ENCODE measurements at regions not wholly inside any gene's neighbourhood (a gene's known extent, or its start where the extent isn't known, plus 50 kb on each side); places are given as distances from the start of the nearest gene placed in this dataset.

GRCh38 chr11:128331317-128331716, 256.0 kb downstream of the ETS1 start:
- Mint-ChIP-seq H3K27ac (ENCODE audit: low read depth, unreplicated experiment) (no peak overlapping the region), H3K4me3 (ENCODE audit: unreplicated experiment) (no peak overlapping the region), H3K27me3 (ENCODE audit: insufficient read depth, unreplicated experiment) (peaks cover 10% of the 10 kb centered on the region), H3K9me3 (ENCODE audit: unreplicated experiment) (no peaks in the 10 kb centered on the region), H3K4me1 (ENCODE audit: insufficient read depth, unreplicated experiment) (no peaks in the 10 kb centered on the region), H3K36me3 (ENCODE audit: insufficient read depth, unreplicated experiment) (no peaks in the 10 kb centered on the region)
- intact Hi-C loops (cut with micrococcal nuclease), result no loop called here
- CTCF ChIA-PET, result interaction anchor here (1.0 to 1.5 kb wide), 2 partner anchors 41 to 118 kb away, joined by 3 read pairs; no protein-coding TSS in a partner anchor
- BruUV-seq (replicated peaks), result no TSS peak
- no peak for DNase-seq (ENCODE audit: unreplicated experiment)
- TF ChIP-seq, protein P1, sequence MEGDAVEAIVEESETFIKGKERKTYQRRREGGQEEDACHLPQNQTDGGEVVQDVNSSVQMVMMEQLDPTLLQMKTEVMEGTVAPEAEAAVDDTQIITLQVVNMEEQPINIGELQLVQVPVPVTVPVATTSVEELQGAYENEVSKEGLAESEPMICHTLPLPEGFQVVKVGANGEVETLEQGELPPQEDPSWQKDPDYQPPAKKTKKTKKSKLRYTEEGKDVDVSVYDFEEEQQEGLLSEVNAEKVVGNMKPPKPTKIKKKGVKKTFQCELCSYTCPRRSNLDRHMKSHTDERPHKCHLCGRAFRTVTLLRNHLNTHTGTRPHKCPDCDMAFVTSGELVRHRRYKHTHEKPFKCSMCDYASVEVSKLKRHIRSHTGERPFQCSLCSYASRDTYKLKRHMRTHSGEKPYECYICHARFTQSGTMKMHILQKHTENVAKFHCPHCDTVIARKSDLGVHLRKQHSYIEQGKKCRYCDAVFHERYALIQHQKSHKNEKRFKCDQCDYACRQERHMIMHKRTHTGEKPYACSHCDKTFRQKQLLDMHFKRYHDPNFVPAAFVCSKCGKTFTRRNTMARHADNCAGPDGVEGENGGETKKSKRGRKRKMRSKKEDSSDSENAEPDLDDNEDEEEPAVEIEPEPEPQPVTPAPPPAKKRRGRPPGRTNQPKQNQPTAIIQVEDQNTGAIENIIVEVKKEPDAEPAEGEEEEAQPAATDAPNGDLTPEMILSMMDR (IDR thresholded peaks at IDR 0.05; ENCODE audit: unreplicated experiment), result no peak
- POLR2A ChIA-PET, result no interaction called here

DNA sequence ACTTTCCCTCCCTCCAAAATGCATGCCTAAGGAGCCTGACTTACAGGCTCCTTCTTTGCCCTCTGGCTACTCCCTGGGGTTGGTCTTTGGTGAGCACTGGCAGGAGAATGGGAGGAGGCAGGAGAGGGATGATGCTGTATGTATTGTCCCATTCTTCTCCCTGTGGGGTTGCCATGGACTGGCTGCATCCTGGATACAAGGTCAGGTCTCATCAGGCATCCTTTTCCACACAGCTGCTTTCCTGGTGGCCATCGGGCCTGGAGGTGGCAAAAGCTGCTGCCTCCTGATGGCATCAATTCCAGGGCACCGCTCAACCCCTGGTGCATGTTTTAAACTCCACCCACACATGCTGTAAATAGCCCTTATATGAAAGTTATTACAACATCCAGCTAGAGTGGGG, 257.2 kb downstream of the ETS1 start:
- Mint-ChIP-seq H3K27me3 (ENCODE audit: insufficient read depth, unreplicated experiment) (peaks cover 10% of the 10 kb centered on the region), H3K27ac (ENCODE audit: low read depth, unreplicated experiment) (no peak overlapping the region), H3K9me3 (ENCODE audit: unreplicated experiment) (no peaks in the 10 kb centered on the region), H3K4me1 (ENCODE audit: insufficient read depth, unreplicated experiment) (no peaks in the 10 kb centered on the region), H3K4me3 (ENCODE audit: unreplicated experiment) (no peak overlapping the region), H3K36me3 (ENCODE audit: insufficient read depth, unreplicated experiment) (no peaks in the 10 kb centered on the region)
- DNase-seq (ENCODE audit: unreplicated experiment), result no peak
- TF ChIP-seq, protein P1 (IDR thresholded peaks at IDR 0.05; ENCODE audit: unreplicated experiment), result no peak
- no TSS peak for BruUV-seq (replicated peaks)
- ChIA-PET CTCF (interaction anchor here (1.0 to 1.5 kb wide), 2 partner anchors 40 to 119 kb away, joined by 3 read pairs; no protein-coding TSS in a partner anchor), POLR2A (no interaction called here)
- intact Hi-C loops (cut with micrococcal nuclease), result no loop called here

GRCh38 chr11:128328955-128329551, 258.3 kb downstream of the ETS1 start:
- CTCF ChIA-PET, result no interaction called here
- TF ChIP-seq, protein P1 (IDR thresholded peaks at IDR 0.05; ENCODE audit: unreplicated experiment), result no peak
- Mint-ChIP-seq H3K36me3 (ENCODE audit: insufficient read depth, unreplicated experiment) (no peaks in the 10 kb centered on the region), H3K27me3 (ENCODE audit: insufficient read depth, unreplicated experiment) (peaks cover 10% of the 10 kb centered on the region), H3K4me1 (ENCODE audit: insufficient read depth, unreplicated experiment) (no peaks in the 10 kb centered on the region), H3K9me3 (ENCODE audit: unreplicated experiment) (no peaks in the 10 kb centered on the region), H3K27ac (ENCODE audit: low read depth, unreplicated experiment) (no peak overlapping the region), H3K4me3 (ENCODE audit: unreplicated experiment) (no peak overlapping the region)
- BruUV-seq (replicated peaks), result no TSS peak
- intact Hi-C loops (cut with micrococcal nuclease), result no loop called here
- DNase-seq (ENCODE audit: unreplicated experiment), result no peak
- POLR2A ChIA-PET, result interaction anchor here (0.6 kb wide), 1 partner anchor 190 kb away, joined by 3 read pairs; no protein-coding TSS in a partner anchor

DNA sequence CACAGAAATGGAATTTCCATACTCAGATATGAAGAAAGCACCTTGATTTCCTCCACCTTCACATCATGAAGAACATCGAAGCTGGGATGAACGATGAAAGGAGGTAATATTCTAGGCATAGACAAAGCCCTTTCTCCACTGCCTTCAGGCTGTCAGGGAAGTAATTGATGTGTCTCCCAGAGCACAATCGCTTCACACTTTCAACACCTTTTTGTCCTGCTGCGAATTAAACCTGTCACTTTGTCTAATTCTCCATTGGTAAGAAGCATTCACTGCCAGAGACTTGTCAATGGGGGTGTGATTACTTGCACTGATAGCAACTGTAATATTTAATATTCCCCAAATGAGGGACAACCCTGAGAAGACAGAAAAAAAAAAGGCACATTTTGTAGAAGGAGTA, 260.1 kb downstream of the ETS1 start:
- BruUV-seq (replicated peaks), result no TSS peak
- no peaks in the 10 kb centered on the region for H3K4me1 Mint-ChIP-seq (ENCODE audit: insufficient read depth, unreplicated experiment)
- POLR2A ChIA-PET, result no interaction called here

More for the DNA sequence above, 260.1 kb downstream of the ETS1 start:
- CTCF ChIA-PET, result interaction anchor here (1.0 kb wide), 1 partner anchor 37 kb away, joined by 5 read pairs; no protein-coding TSS in a partner anchor
- H3K36me3 Mint-ChIP-seq (ENCODE audit: insufficient read depth, unreplicated experiment), result no peaks in the 10 kb centered on the region
- H3K9me3 Mint-ChIP-seq (ENCODE audit: unreplicated experiment), result no peaks in the 10 kb centered on the region
- H3K27me3 Mint-ChIP-seq (ENCODE audit: insufficient read depth, unreplicated experiment), result peaks cover 10% of the 10 kb centered on the region
- no peak overlapping the region for H3K27ac Mint-ChIP-seq (ENCODE audit: low read depth, unreplicated experiment)
- intact Hi-C loops (cut with micrococcal nuclease), result no loop called here
- no peak for DNase-seq (ENCODE audit: unreplicated experiment)
- H3K4me3 Mint-ChIP-seq (ENCODE audit: unreplicated experiment), result no peak overlapping the region
- TF ChIP-seq, protein P1 (IDR thresholded peaks at IDR 0.05; ENCODE audit: unreplicated experiment), result no peak

Measured in MCF 10A (cell line).